HFFc6 (cell line): ENCODE measurements at regions not wholly inside any gene's neighbourhood (a gene's known extent, or its start where the extent isn't known, plus 50 kb on each side); places are given as distances from the start of the nearest gene placed in this dataset.

Experiments used
- DNase-seq: peaks from one replicate; pipeline ENCODE4 v3.0.0-alpha.2; 2018
- H3K27ac Mint-ChIP-seq: 2 replicates; pipeline ENCODE4 v1.8.0; 2020; ENCODE audit warnings: mild to moderate bottlenecking, mixed read lengths
- H3K27me3 Mint-ChIP-seq: 2 replicates; pipeline ENCODE4 v1.8.0; 2021; ENCODE audit warnings: mild to moderate bottlenecking, moderate library complexity, mixed read lengths; ENCODE audit not compliant: insufficient read depth
- H3K36me3 Mint-ChIP-seq: 2 replicates; pipeline ENCODE4 v1.8.0; 2021; ENCODE audit warnings: low read depth, mixed read lengths
- H3K4me1 Mint-ChIP-seq: 2 replicates; pipeline ENCODE4 v1.8.0; 2020; ENCODE audit warnings: low read depth, mixed read lengths
- H3K4me3 Mint-ChIP-seq: 2 replicates; pipeline ENCODE4 v1.8.0; 2020; ENCODE audit warnings: mild to moderate bottlenecking, moderate library complexity, mixed read lengths
- H3K9me3 Mint-ChIP-seq: 2 replicates; pipeline ENCODE4 v1.8.0; 2020; ENCODE audit warnings: mild to moderate bottlenecking, mixed read lengths
- CTCF ChIP-seq: fragments of 200-600 bp; sonication (generic); IDR thresholded peaks from 2 replicates; pipeline ENCODE4 v1.5.0; 2021; ENCODE audit warnings: antibody characterized with exemption, mild to moderate bottlenecking

DNA sequence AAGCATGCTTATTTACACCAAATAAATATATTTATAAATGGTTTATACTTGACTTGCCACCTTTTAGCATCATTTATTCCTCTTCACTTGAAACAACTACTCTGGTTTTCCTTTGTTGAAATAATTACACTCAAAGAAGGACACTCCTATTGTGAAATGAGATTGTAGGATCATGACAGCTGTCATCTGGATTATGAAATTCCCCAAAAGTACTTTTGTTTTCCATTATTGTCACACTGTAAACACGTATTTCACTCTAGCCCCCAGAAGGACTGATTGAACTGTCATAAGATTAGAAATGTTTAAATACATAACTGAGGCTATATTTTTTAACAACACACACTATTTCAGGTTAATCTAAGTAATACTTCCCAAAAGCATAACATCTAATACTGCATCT is 593.8 kb downstream of the LRRIQ3 start:
- Mint-ChIP-seq H3K36me3 (no peaks in the 10 kb centered on the region), H3K4me3 (no peak overlapping the region), H3K9me3 (peaks cover 26% of the 10 kb centered on the region), H3K27me3 (peaks cover 1% of the 10 kb centered on the region; the same call in 1 of the 2 replicates), H3K27ac (no peak overlapping the region), H3K4me1 (no peaks in the 10 kb centered on the region)
- DNase-seq, result no peak
- no peak for TF ChIP-seq CTCF

- no peak for DNase-seq
- Mint-ChIP-seq H3K4me1 (no peaks in the 10 kb centered on the region; the same call in 1 of the 2 replicates), H3K4me3 (peak overlapping the region; percentile 57; the same call in 1 of the 2 replicates), H3K27ac (no peak overlapping the region), H3K9me3 (peaks cover 38% of the 10 kb centered on the region), H3K36me3 (no peaks in the 10 kb centered on the region), H3K27me3 (no peaks in the 10 kb centered on the region; the same call in 1 of the 2 replicates)
- TF ChIP-seq CTCF, result no peak
These were observed 604.2 kb downstream of the LRRIQ3 start for GRCh38 chr1:73593804-73594203.

DNA sequence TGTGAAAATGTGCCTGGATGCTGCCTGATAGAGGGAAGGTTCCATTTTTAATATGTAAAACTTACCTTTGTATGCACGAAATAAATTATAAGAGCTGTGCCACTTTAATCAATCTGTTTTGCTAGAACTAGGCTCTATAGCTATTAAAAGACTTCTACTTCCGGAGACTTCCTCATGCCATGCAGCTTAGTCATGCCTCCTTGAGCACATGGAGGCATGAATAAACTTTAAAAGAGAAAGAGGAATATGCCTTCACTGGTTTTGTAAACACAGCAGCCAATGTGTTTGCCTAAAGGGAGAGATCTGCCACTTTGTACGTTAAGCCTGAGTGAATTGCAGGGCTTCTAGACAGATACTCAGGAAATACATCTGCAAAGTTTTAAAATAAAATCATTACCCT is 604.6 kb downstream of the LRRIQ3 start:
- peak; percentile 6 for DNase-seq

GRCh38 chr1:73587080-73587479 is 610.9 kb downstream of the LRRIQ3 start:
- TF ChIP-seq CTCF, result no peak
- Mint-ChIP-seq H3K9me3 (peaks cover 25% of the 10 kb centered on the region), H3K27me3 (no peaks in the 10 kb centered on the region), H3K4me3 (no peak overlapping the region), H3K4me1 (no peaks in the 10 kb centered on the region), H3K27ac (no peak overlapping the region), H3K36me3 (no peaks in the 10 kb centered on the region)
- no peak for DNase-seq

More for the DNA sequence above, 604.6 kb downstream of the LRRIQ3 start:
- Mint-ChIP-seq H3K9me3 (peaks cover 39% of the 10 kb centered on the region), H3K4me3 (peak overlapping the region; percentile 57; the same call in 1 of the 2 replicates), H3K36me3 (no peaks in the 10 kb centered on the region), H3K27me3 (no peaks in the 10 kb centered on the region; the same call in 1 of the 2 replicates), H3K4me1 (no peaks in the 10 kb centered on the region; the same call in 1 of the 2 replicates), H3K27ac (no peak overlapping the region)
- TF ChIP-seq CTCF, result no peak

DNA sequence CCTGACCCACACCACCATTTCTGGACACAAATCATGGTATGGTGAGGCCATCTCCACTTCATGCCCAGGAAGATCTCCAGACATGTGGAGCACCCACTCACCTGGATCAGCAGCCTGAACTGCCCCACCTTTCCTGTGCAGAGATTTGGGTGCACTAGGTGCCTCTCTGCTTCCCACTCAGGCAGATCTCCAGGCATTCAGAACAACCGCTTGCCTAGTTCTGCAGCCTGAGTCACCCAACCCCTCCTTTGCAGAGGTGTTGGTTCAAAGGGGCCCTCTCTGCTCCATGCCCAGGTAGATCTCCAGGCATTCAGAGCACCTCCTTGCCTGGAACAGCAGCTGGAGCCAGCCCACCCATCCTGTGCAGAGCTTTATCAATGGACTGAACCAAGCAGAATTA is 620.8 kb downstream of the LRRIQ3 start:
- peaks cover 52% of the 10 kb centered on the region for H3K9me3 Mint-ChIP-seq
- no peak for TF ChIP-seq CTCF
- H3K4me3 Mint-ChIP-seq, result no peak overlapping the region
- no peak overlapping the region for H3K27ac Mint-ChIP-seq
- DNase-seq, result no peak
- no peaks in the 10 kb centered on the region; the same call in 1 of the 2 replicates for H3K36me3 Mint-ChIP-seq
- no peaks in the 10 kb centered on the region for H3K27me3 Mint-ChIP-seq
- no peaks in the 10 kb centered on the region for H3K4me1 Mint-ChIP-seq

DNA sequence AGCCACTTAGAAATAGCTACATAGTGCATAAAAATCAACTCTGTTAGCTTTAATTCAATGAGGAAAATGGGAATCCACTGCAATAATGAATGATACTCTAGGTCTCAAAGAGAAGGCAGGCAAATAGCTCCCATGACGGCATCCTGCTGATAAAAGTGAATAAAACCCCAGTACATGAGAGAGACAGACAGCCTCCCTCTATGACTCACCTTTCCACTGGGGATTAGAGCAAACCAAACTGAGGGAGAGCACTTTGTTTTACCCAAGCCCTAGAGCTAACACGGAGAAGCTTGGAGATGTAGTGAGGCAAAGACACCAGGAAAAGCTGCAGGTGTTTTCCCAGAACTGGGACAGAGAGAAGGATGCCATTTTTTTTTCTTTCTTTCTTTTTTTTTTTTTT is 621.9 kb downstream of the LRRIQ3 start:
- TF ChIP-seq CTCF, result no peak
- H3K4me3 Mint-ChIP-seq, result no peak overlapping the region
- H3K4me1 Mint-ChIP-seq, result no peaks in the 10 kb centered on the region
- H3K9me3 Mint-ChIP-seq, result peaks cover 51% of the 10 kb centered on the region
- no peak for DNase-seq
- no peaks in the 10 kb centered on the region for H3K27me3 Mint-ChIP-seq
- no peak overlapping the region for H3K27ac Mint-ChIP-seq
- H3K36me3 Mint-ChIP-seq, result no peaks in the 10 kb centered on the region; the same call in 1 of the 2 replicates
